Liver (tissue), 8 donors: ENCODE measurements at regions not wholly inside any gene's neighbourhood (a gene's known extent, or its start where the extent isn't known, plus 50 kb on each side); places are given as distances from the start of the nearest gene placed in this dataset.

Source experiments
- DNase-seq: peaks from one replicate; pipeline ENCODE4 v3.0.0-alpha.2; 2017; ENCODE audit warnings: low spot score
- H3K27ac ChIP-seq, 2 donors: one replicate each; pipeline ENCODE4 v1.7.0; 2013; ENCODE audit warnings: inconsistent platforms in 2 of 2, low read length in 2 of 2, control low read depth in 1 of 2, low read depth in 1 of 2, mild to moderate bottlenecking in 1 of 2
- H3K27me3 ChIP-seq, 4 donors: one replicate each; pipeline versions ENCODE4 v1.6.1 to v1.7.0; 2013; ENCODE audit warnings: low read length in 3 of 4, inconsistent platforms in 1 of 4, mild to moderate bottlenecking in 1 of 4, moderate library complexity in 1 of 4; ENCODE audit not compliant: control insufficient read depth in 4 of 4, insufficient read depth in 4 of 4
- H3K36me3 ChIP-seq, 4 donors: one replicate each; pipeline versions ENCODE4 v1.6.1 to v1.7.0; 2013; ENCODE audit warnings: low read length in 3 of 4, mild to moderate bottlenecking in 3 of 4, low read depth in 1 of 4, moderate library complexity in 1 of 4; ENCODE audit not compliant: control insufficient read depth in 4 of 4, insufficient read depth in 3 of 4
- H3K4me1 ChIP-seq, 4 donors: one replicate each; pipeline versions ENCODE4 v1.6.1 to v1.7.0; 2013; ENCODE audit warnings: low read length in 3 of 4, mild to moderate bottlenecking in 3 of 4, moderate library complexity in 1 of 4; ENCODE audit not compliant: control insufficient read depth in 4 of 4, insufficient read depth in 4 of 4
- H3K4me3 ChIP-seq, 3 donors: one replicate each; pipeline versions ENCODE4 v1.6.1 to v1.7.0; 2013; ENCODE audit warnings: low read length in 3 of 3, control low read depth in 1 of 3, low read depth in 1 of 3, mild to moderate bottlenecking in 1 of 3
- H3K9ac ChIP-seq, 2 donors: one replicate each; pipeline ENCODE4 v1.7.0; 2013; ENCODE audit warnings: low read length in 2 of 2, mild to moderate bottlenecking in 2 of 2, moderate library complexity in 2 of 2, control low read depth in 1 of 2, low read depth in 1 of 2
- H3K9me3 ChIP-seq, 4 donors: one replicate each; pipeline versions ENCODE4 v1.6.1 to v1.7.0; 2013; ENCODE audit warnings: low read length in 3 of 4; ENCODE audit not compliant: control insufficient read depth in 4 of 4
- EGR1 ChIP-seq, 2 donors: IDR thresholded peaks; 2 replicates each; pipeline ENCODE4 v1.6.1; 2016 to 2018; ENCODE audit warnings: antibody characterized with exemption in 2 of 2, low read depth in 2 of 2
- FOXA1 ChIP-seq: IDR thresholded peaks from 2 replicates; pipeline ENCODE4 v1.6.1; 2016; ENCODE audit warnings: antibody characterized with exemption
- FOXA2 ChIP-seq: IDR thresholded peaks from 2 replicates; pipeline ENCODE4 v1.6.1; 2016; ENCODE audit warnings: antibody characterized with exemption
- GABPA ChIP-seq, 2 donors: IDR thresholded peaks in 1 of 2; conservative IDR thresholded peaks in 1 of 2; 2 replicates each; pipeline ENCODE4 v1.6.1; 2016; ENCODE audit warnings: antibody characterized with exemption in 2 of 2, mild to moderate bottlenecking in 1 of 2, moderate library complexity in 1 of 2
- HNF4A ChIP-seq, 2 donors: conservative IDR thresholded peaks; 2 replicates each; pipeline ENCODE4 v1.6.1; 2016; ENCODE audit warnings: antibody characterized with exemption in 2 of 2, mild to moderate bottlenecking in 2 of 2
- JUND ChIP-seq, 2 donors: IDR thresholded peaks; 2 replicates each; pipeline ENCODE4 v1.6.1; 2016; ENCODE audit warnings: antibody characterized with exemption in 2 of 2
- NR2F2 ChIP-seq: IDR thresholded peaks from 2 replicates; pipeline ENCODE4 v1.6.1; 2016; ENCODE audit warnings: antibody characterized with exemption
- RAD21 ChIP-seq, 2 donors: IDR thresholded peaks; 2 replicates each; pipeline ENCODE4 v1.6.1; 2016; ENCODE audit warnings: antibody characterized with exemption in 2 of 2, mild to moderate bottlenecking in 2 of 2
- RXRA ChIP-seq, 2 donors: IDR thresholded peaks; 2 replicates each; pipeline ENCODE4 v1.6.1; 2017 to 2018; ENCODE audit warnings: antibody characterized with exemption in 2 of 2, mild to moderate bottlenecking in 1 of 2
- SP1 ChIP-seq: IDR thresholded peaks from 2 replicates; pipeline ENCODE4 v1.6.1; 2018; ENCODE audit warnings: antibody characterized with exemption, mild to moderate bottlenecking
- TAF1 ChIP-seq: conservative IDR thresholded peaks from 2 replicates; pipeline ENCODE4 v1.6.1; 2016; ENCODE audit warnings: antibody characterized with exemption, mild to moderate bottlenecking
- WGBS: extraction: QIAGEN DNeasy Blood & Tissue Kit; methylation state at CpG from one replicate; pipeline ENCODE4 v1.1.7; 2013; 5-methylcytosine and 5-hydroxymethylcytosine counted together
- TF ChIP-seq, protein P1 (sequence below): IDR thresholded peaks from 2 replicates; pipeline ENCODE4 v1.6.1; 2016; ENCODE audit warnings: antibody characterized with exemption
- TF ChIP-seq, protein P2 (sequence below): IDR thresholded peaks from 2 replicates; pipeline ENCODE4 v1.6.1; 2016; ENCODE audit warnings: antibody characterized with exemption, mild to moderate bottlenecking
- TF ChIP-seq, protein P3 (sequence below): IDR thresholded peaks from 2 replicates; pipeline ENCODE4 v1.6.1; 2016; ENCODE audit warnings: antibody characterized with exemption
- TF ChIP-seq, protein P4 (sequence below): fragments of 150-350 bp; IDR thresholded peaks from 2 replicates; pipeline ENCODE4 v1.5.1; 2017; ENCODE audit warnings: improper control_type of control experiment, low read depth, low read length; ENCODE audit not compliant: missing input control
- TF ChIP-seq, protein P5 (sequence below): IDR thresholded peaks from 2 replicates; pipeline ENCODE4 v1.6.1; 2016; ENCODE audit warnings: antibody characterized with exemption
- donor health status: healthy.
- donor health status: healthy.
- donor health status: healthy.
- donor health status: healthy.
- donor health status: healthy.

DNA sequence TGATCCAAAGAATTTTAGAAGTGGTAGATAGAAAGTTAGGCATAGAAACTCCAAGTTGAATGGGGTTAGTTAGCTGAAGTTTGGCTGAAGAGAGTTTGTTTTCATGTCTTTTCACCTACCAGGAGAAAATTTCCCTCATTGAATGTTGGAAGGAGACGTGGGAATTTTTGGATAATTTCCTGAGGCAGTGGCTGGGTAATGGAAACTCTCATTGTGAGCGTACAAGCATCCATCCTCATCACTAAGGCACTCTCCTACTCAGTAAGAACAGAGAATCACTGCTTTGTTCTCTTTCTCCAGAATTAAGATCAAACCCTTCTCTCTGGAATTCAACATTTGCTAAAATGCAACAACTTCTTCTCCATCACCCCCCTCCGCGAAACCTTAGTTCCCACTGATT is 179.7 kb downstream of the PALM2AKAP2 start:
- WGBS = 94% methylated on average over 4 of the region's 4 CpGs
- DNase-seq = no peak

DNA sequence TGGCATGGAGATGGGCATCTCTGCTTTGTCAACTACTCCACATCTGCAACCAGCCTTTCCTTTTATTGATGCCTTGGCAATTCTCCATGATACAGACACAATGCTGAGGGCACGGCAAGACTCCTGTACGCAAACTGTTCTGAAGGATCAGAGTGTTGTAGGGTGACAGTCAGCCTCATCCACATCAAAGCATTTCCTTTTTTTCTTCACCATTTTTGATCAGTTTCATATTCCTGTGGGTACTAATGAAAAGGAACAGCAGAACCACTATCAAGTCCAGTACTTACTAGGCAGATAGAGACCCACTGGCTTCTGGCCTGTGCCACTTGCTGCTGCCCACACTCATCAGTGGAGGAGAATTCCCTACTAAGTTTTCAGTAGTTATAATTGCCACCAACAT is 181.6 kb downstream of the PALM2AKAP2 start:
- H3K36me3 ChIP-seq = no peaks in the 10 kb centered on the region
- TF ChIP-seq, protein P1, sequence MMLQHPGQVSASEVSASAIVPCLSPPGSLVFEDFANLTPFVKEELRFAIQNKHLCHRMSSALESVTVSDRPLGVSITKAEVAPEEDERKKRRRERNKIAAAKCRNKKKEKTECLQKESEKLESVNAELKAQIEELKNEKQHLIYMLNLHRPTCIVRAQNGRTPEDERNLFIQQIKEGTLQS = no peak
- no peak for TF ChIP-seq JUND (IDR thresholded peaks at IDR 0.05)
- TF ChIP-seq, protein P2, sequence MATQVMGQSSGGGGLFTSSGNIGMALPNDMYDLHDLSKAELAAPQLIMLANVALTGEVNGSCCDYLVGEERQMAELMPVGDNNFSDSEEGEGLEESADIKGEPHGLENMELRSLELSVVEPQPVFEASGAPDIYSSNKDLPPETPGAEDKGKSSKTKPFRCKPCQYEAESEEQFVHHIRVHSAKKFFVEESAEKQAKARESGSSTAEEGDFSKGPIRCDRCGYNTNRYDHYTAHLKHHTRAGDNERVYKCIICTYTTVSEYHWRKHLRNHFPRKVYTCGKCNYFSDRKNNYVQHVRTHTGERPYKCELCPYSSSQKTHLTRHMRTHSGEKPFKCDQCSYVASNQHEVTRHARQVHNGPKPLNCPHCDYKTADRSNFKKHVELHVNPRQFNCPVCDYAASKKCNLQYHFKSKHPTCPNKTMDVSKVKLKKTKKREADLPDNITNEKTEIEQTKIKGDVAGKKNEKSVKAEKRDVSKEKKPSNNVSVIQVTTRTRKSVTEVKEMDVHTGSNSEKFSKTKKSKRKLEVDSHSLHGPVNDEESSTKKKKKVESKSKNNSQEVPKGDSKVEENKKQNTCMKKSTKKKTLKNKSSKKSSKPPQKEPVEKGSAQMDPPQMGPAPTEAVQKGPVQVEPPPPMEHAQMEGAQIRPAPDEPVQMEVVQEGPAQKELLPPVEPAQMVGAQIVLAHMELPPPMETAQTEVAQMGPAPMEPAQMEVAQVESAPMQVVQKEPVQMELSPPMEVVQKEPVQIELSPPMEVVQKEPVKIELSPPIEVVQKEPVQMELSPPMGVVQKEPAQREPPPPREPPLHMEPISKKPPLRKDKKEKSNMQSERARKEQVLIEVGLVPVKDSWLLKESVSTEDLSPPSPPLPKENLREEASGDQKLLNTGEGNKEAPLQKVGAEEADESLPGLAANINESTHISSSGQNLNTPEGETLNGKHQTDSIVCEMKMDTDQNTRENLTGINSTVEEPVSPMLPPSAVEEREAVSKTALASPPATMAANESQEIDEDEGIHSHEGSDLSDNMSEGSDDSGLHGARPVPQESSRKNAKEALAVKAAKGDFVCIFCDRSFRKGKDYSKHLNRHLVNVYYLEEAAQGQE = no peak
- TF ChIP-seq SP1 = no peak
- TF ChIP-seq RAD21 (IDR thresholded peaks at IDR 0.05) = no peak
- TF ChIP-seq, protein P3, sequence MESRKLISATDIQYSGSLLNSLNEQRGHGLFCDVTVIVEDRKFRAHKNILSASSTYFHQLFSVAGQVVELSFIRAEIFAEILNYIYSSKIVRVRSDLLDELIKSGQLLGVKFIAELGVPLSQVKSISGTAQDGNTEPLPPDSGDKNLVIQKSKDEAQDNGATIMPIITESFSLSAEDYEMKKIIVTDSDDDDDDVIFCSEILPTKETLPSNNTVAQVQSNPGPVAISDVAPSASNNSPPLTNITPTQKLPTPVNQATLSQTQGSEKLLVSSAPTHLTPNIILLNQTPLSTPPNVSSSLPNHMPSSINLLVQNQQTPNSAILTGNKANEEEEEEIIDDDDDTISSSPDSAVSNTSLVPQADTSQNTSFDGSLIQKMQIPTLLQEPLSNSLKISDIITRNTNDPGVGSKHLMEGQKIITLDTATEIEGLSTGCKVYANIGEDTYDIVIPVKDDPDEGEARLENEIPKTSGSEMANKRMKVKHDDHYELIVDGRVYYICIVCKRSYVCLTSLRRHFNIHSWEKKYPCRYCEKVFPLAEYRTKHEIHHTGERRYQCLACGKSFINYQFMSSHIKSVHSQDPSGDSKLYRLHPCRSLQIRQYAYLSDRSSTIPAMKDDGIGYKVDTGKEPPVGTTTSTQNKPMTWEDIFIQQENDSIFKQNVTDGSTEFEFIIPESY = no peak
- TF ChIP-seq TAF1 = no peak
- no peak for DNase-seq
- H3K9ac ChIP-seq = no peak overlapping the region
- H3K27me3 ChIP-seq = no peaks in the 10 kb centered on the region
- H3K4me1 ChIP-seq = no peaks in the 10 kb centered on the region
- H3K4me3 ChIP-seq = no peak overlapping the region
- WGBS = 80% methylated on average over 2 of the region's 2 CpGs
- H3K9me3 ChIP-seq = no peaks in the 10 kb centered on the region
- no peak overlapping the region for H3K27ac ChIP-seq

More for the DNA sequence above, 179.7 kb downstream of the PALM2AKAP2 start:
- Histone ChIP-seq H3K27ac (no peak overlapping the region), H3K4me3 (no peak overlapping the region), H3K9me3 (no peaks in the 10 kb centered on the region), H3K4me1 (no peaks in the 10 kb centered on the region), H3K27me3 (no peaks in the 10 kb centered on the region), H3K36me3 (no peaks in the 10 kb centered on the region), H3K9ac (no peak overlapping the region)
- TF ChIP-seq JUND (IDR thresholded peaks at IDR 0.05) = no peak
- TF ChIP-seq FOXA2 = no peak

DNA sequence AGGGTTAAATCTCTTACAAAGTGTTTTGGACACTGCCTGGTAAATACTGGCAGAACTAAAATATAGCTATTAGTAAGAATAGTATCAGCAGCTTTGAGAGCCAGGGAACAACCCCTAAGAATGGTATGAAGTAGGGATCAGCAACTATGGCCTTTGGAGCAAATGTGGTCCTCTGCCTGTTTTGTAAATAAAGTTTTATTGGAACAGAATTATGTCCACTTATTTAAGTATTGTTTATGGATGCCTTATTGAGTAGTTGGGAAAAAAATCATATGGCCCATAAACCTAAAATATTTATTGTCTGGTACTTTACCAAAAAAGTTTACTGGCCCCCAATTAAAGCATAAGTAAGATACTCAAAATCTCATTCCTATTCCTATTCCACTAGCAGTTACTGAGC is 182.2 kb downstream of the PALM2AKAP2 start:
- Histone ChIP-seq H3K9me3 (no peaks in the 10 kb centered on the region), H3K27me3 (no peaks in the 10 kb centered on the region), H3K27ac (no peak overlapping the region), H3K36me3 (no peaks in the 10 kb centered on the region), H3K4me1 (no peaks in the 10 kb centered on the region), H3K4me3 (no peak overlapping the region), H3K9ac (no peak overlapping the region)
- no peak for DNase-seq
- TF ChIP-seq, protein P3 = no peak
- TF ChIP-seq, protein P4, sequence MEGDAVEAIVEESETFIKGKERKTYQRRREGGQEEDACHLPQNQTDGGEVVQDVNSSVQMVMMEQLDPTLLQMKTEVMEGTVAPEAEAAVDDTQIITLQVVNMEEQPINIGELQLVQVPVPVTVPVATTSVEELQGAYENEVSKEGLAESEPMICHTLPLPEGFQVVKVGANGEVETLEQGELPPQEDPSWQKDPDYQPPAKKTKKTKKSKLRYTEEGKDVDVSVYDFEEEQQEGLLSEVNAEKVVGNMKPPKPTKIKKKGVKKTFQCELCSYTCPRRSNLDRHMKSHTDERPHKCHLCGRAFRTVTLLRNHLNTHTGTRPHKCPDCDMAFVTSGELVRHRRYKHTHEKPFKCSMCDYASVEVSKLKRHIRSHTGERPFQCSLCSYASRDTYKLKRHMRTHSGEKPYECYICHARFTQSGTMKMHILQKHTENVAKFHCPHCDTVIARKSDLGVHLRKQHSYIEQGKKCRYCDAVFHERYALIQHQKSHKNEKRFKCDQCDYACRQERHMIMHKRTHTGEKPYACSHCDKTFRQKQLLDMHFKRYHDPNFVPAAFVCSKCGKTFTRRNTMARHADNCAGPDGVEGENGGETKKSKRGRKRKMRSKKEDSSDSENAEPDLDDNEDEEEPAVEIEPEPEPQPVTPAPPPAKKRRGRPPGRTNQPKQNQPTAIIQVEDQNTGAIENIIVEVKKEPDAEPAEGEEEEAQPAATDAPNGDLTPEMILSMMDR = no peak
- no peak for TF ChIP-seq FOXA1
- TF ChIP-seq EGR1 (IDR thresholded peaks at IDR 0.05; ENCODE audit: low read depth in 2 of 2) = no peak
- TF ChIP-seq JUND (IDR thresholded peaks at IDR 0.05) = no peak
- no peak for TF ChIP-seq GABPA (IDR thresholded peaks at IDR 0.05 in 1 of 2, conservative IDR thresholded peaks at IDR 0.05 in 1 of 2)
- TF ChIP-seq SP1 = no peak
- no peak for TF ChIP-seq NR2F2
- TF ChIP-seq, protein P1 = no peak
- TF ChIP-seq HNF4A (conservative IDR thresholded peaks at IDR 0.05) = no peak
- no peak for TF ChIP-seq FOXA2
- TF ChIP-seq RXRA (IDR thresholded peaks at IDR 0.05) = no peak
- TF ChIP-seq, protein P5, sequence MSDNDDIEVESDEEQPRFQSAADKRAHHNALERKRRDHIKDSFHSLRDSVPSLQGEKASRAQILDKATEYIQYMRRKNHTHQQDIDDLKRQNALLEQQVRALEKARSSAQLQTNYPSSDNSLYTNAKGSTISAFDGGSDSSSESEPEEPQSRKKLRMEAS = no peak
- TF ChIP-seq RAD21 (IDR thresholded peaks at IDR 0.05) = no peak
